Choroid plexus epithelial cell (primary cell): ENCODE measurements at regions not wholly inside any gene's neighbourhood (a gene's known extent, or its start where the extent isn't known, plus 50 kb on each side); places are given as distances from the start of the nearest gene placed in this dataset.

ENCODE experiments used
- DNase-seq: peaks from one replicate; pipeline ENCODE4 v3.0.0-alpha.2; 2010; ENCODE audit warnings: low read depth
- H3K4me3 ChIP-seq: 2 replicates; pipeline ENCODE4 v1.5.1; 2011; ENCODE audit warnings: low read depth, mild to moderate bottlenecking, control low read depth, low read length, moderate library complexity
- CTCF ChIP-seq: conservative IDR thresholded peaks from 2 replicates; pipeline ENCODE4 v1.5.1; 2011; ENCODE audit warnings: low read depth, mild to moderate bottlenecking, control low read depth, inconsistent platforms, low read length, moderate library complexity

- no peak for DNase-seq
- TF ChIP-seq CTCF = no peak
- H3K4me3 ChIP-seq = no peak overlapping the region
Observed at GRCh38 chr21:35206141-35207125, 157.3 kb upstream of the RUNX1 start.

- peak; percentile 95 for DNase-seq
- peak; percentile 44 for TF ChIP-seq CTCF
- peak overlapping the region; percentile 22 for H3K4me3 ChIP-seq
Observed at GRCh38 chr21:35204850-35205541, 155.9 kb upstream of the RUNX1 start.

- no peak for TF ChIP-seq CTCF
- DNase-seq = no peak
- H3K4me3 ChIP-seq = no peak overlapping the region
Observed at GRCh38 chr21:35204125-35204524, 155.0 kb upstream of the RUNX1 start.

GRCh38 chr21:35203093-35203977 lies 154.2 kb upstream of the RUNX1 start:
- H3K4me3 ChIP-seq = no peak overlapping the region
- DNase-seq = peak; percentile 93
- TF ChIP-seq CTCF = no peak

GRCh38 chr21:35202431-35202830 lies 153.3 kb upstream of the RUNX1 start:
- no peak for TF ChIP-seq CTCF
- peak; percentile 58 for DNase-seq
- no peak overlapping the region for H3K4me3 ChIP-seq

GRCh38 chr21:35201799-35202198 lies 152.7 kb upstream of the RUNX1 start:
- no peak for TF ChIP-seq CTCF
- H3K4me3 ChIP-seq = no peak overlapping the region
- DNase-seq = no peak
